HG03139 (cell line): ENCODE measurements at regions not wholly inside any gene's neighbourhood (a gene's known extent, or its start where the extent isn't known, plus 50 kb on each side); places are given as distances from the start of the nearest gene placed in this dataset.

Source experiments
- ATAC-seq: cut with Tn5 transposase; IDR thresholded peaks from one replicate; pipeline ENCODE4 v1.9.1; 2021; ENCODE audit not compliant: unreplicated experiment

GRCh38 chr12:124399622-124400021 is 104.7 kb downstream of the RFLNA start:
- no peak for ATAC-seq

GRCh38 chr12:124398578-124399227 is 103.8 kb downstream of the RFLNA start:
- no peak for ATAC-seq

- no peak for ATAC-seq
Measured at GRCh38 chr12:124397807-124398577, 103.1 kb downstream of the RFLNA start.

- no peak for ATAC-seq
Measured at GRCh38 chr12:124397399-124397679, 102.4 kb downstream of the RFLNA start.

- ATAC-seq: no peak
Measured at GRCh38 chr12:124396544-124397398, 101.9 kb downstream of the RFLNA start.

GRCh38 chr12:124395986-124396385 is 101.1 kb downstream of the RFLNA start:
- no peak for ATAC-seq

GRCh38 chr12:124395284-124395752 is 100.4 kb downstream of the RFLNA start:
- no peak for ATAC-seq

GRCh38 chr12:124394462-124395128 is 99.7 kb downstream of the RFLNA start:
- no peak for ATAC-seq

- no peak for ATAC-seq
Measured at GRCh38 chr12:124393831-124394230, 98.9 kb downstream of the RFLNA start.

- ATAC-seq: no peak
Measured at GRCh38 chr12:124393414-124393790, 98.5 kb downstream of the RFLNA start.

- no peak for ATAC-seq
Measured at GRCh38 chr12:124392667-124393413, 97.9 kb downstream of the RFLNA start.

GRCh38 chr12:124392271-124392666 is 97.4 kb downstream of the RFLNA start:
- no peak for ATAC-seq

- peak; percentile 40 for ATAC-seq
Measured at GRCh38 chr12:124391340-124392261, 96.7 kb downstream of the RFLNA start.

GRCh38 chr12:124390442-124391097 is 95.7 kb downstream of the RFLNA start:
- no peak for ATAC-seq

GRCh38 chr12:124389725-124390441 is 95.0 kb downstream of the RFLNA start:
- no peak for ATAC-seq

- no peak for ATAC-seq
Measured at GRCh38 chr12:124389138-124389724, 94.3 kb downstream of the RFLNA start.

- ATAC-seq: no peak
Measured at GRCh38 chr12:124388679-124389137, 93.8 kb downstream of the RFLNA start.
